HepG2 (cell line): ENCODE measurements at regions not wholly inside any gene's neighbourhood (a gene's known extent, or its start where the extent isn't known, plus 50 kb on each side); places are given as distances from the start of the nearest gene placed in this dataset.

Experiments used
- ATAC-seq: fragments of 200-7000 bp; cut with Tn5 transposase; 3 replicates; pipeline ENCODE4 v1.9.1; 2020; ENCODE audit warnings: mild to moderate bottlenecking, moderate library complexity
- BruUV-seq: library from RNA; stranded (reverse); fragments of 400-500 nt; replicated peaks from 2 replicates; lab custom pipeline; 2021; lab: Mats Ljungman, UMichigan
- CTCF ChIA-PET: fragments of 300-600 bp; formaldehyde crosslinking; extraction: SDS; loops from one replicate; lab custom pipeline; 2021; ENCODE audit warnings: low total read pairs, inconsistent platforms, low intra/inter-chr PET ratio; lab: Yijun Ruan, JAX
- POLR2A ChIA-PET: fragments of 350-600 bp; sonication (Branson Sonifier 250); formaldehyde crosslinking; loops from one replicate; lab custom pipeline; 2020; ENCODE audit warnings: antibody characterized with exemption, inconsistent platforms; lab: Yijun Ruan, JAX
- DNase-seq: peaks from one replicate; pipeline ENCODE4 v3.0.0-alpha.2; 2015; ENCODE audit warnings: low spot score
- FAIRE-seq: peaks from 3 replicates; lab custom pipeline; 2011; peaks lifted over from hg19 to GRCh38; lab: Jason Lieb, UNC
- H2AFZ ChIP-seq: one replicate; pipeline ENCODE4 v1.6.1; 2011; ENCODE audit warnings: low read length, inconsistent platforms
- H3K27ac ChIP-seq: fragments of 300-600 bp; 3 replicates; pipeline ENCODE4 v1.8.0; 2011; ENCODE audit warnings: mixed run types, mild to moderate bottlenecking, mixed read lengths, low read length, inconsistent platforms; ENCODE audit not compliant: insufficient read depth; ENCODE audit errors: extremely low read length
- H3K27me3 ChIP-seq, 2 experiments: fragments of 200-600 bp in 1 of 2; 2 replicates in 1 of 2; 3 replicates in 1 of 2; pipeline versions ENCODE4 v1.6.0 to v1.8.0; 2011; ENCODE audit warnings: low read length in 2 of 2, mild to moderate bottlenecking in 2 of 2, moderate library complexity in 2 of 2, inconsistent platforms in 1 of 2; ENCODE audit not compliant: insufficient read depth in 2 of 2, control insufficient read depth in 1 of 2
- H3K36me3 ChIP-seq, 2 experiments: fragments of 200-600 bp in 1 of 2; replicated peaks in 1 of 2; 2 replicates in 1 of 2; 3 replicates in 1 of 2; pipeline versions ENCODE4 v1.5.1 to v1.8.0; 2011; ENCODE audit warnings: low read length in 2 of 2, inconsistent platforms in 1 of 2; ENCODE audit not compliant: insufficient read depth in 2 of 2, control insufficient read depth in 1 of 2
- H3K4me1 ChIP-seq: 2 replicates; pipeline ENCODE4 v1.5.1; 2012; ENCODE audit warnings: low read length, inconsistent platforms; ENCODE audit not compliant: insufficient read depth
- H3K4me2 ChIP-seq: 2 replicates; pipeline ENCODE4 v1.6.0; 2011; ENCODE audit warnings: low read depth, low read length, inconsistent platforms
- H3K4me3 ChIP-seq, 3 experiments: fragments of 200-600 bp in 1 of 3; sonication (generic), shearing (Covaris generic) in 1 of 3; replicated peaks in 1 of 3; 2 replicates each; pipeline ENCODE4 v1.5.1; 2011 to 2016; ENCODE audit warnings: low read length in 3 of 3, inconsistent platforms in 2 of 3, low read depth in 2 of 3, mild to moderate bottlenecking in 2 of 3, control low read depth in 1 of 3, mixed read lengths in 1 of 3; ENCODE audit not compliant: insufficient read depth in 1 of 3
- H3K79me2 ChIP-seq: one replicate; pipeline ENCODE4 v1.6.1; 2011; ENCODE audit warnings: low read length, inconsistent platforms; ENCODE audit not compliant: insufficient read depth
- H3K9ac ChIP-seq: 2 replicates; pipeline ENCODE4 v1.6.0; 2011; ENCODE audit warnings: mild to moderate bottlenecking, low read depth, low read length, inconsistent platforms; ENCODE audit not compliant: insufficient read depth
- H3K9me3 ChIP-seq: 2 replicates; pipeline ENCODE4 v1.5.1; 2012; ENCODE audit warnings: mild to moderate bottlenecking, low read length
- H4K20me1 ChIP-seq: 2 replicates; pipeline ENCODE4 v1.6.0; 2011; ENCODE audit warnings: inconsistent platforms, mild to moderate bottlenecking, low read length, moderate library complexity; ENCODE audit not compliant: insufficient read depth
- CCAR2 ChIP-seq: fragments of 200-400 bp; formaldehyde crosslinking; optimal IDR thresholded peaks from 2 replicates; pipeline ENCODE3; 2018; ENCODE audit warnings: low read depth, mild to moderate bottlenecking, low read length, moderate library complexity
- ETV5 ChIP-seq: IDR thresholded peaks from 2 replicates; pipeline ENCODE4 v1.6.1; 2018; ENCODE audit warnings: missing biosample characterization, missing genetic modification reagents, inconsistent platforms, borderline replicate concordance
- FOSL1 ChIP-seq: sonication (generic); formaldehyde crosslinking; IDR thresholded peaks from 2 replicates; pipeline ENCODE4 v1.9.0; 2021; ENCODE audit warnings: missing genetic modification reagents, borderline replicate concordance
- PTBP1 ChIP-seq: fragments of 200-400 bp; formaldehyde crosslinking; IDR thresholded peaks from 2 replicates; pipeline ENCODE4 v1.6.1; 2018; ENCODE audit warnings: low read length, low read depth; ENCODE audit not compliant: poor library complexity, severe bottlenecking
- ZNF335 ChIP-seq: sonication (generic); formaldehyde crosslinking; IDR thresholded peaks from 2 replicates; pipeline ENCODE4 v1.4.0; 2020; ENCODE audit warnings: missing genetic modification reagents
- ZNF577 ChIP-seq: sonication (generic); formaldehyde crosslinking; IDR thresholded peaks from 2 replicates; pipeline ENCODE4 v1.4.0; 2020; ENCODE audit warnings: mild to moderate bottlenecking, low read depth, missing genetic modification reagents, borderline replicate concordance
- ZNF660 ChIP-seq: sonication (generic); formaldehyde crosslinking; IDR thresholded peaks from 2 replicates; pipeline ENCODE4 v1.5.1; 2020; ENCODE audit warnings: mild to moderate bottlenecking, low read depth, missing genetic modification reagents, borderline replicate concordance
- whole genome bisulfite sequencing: methylation state at CpG from one replicate; pipeline ENCODE4 v1.1.6; 2017; ENCODE audit warnings: low lambda C conversion rate; 5-methylcytosine and 5-hydroxymethylcytosine counted together
- in situ Hi-C: cut with HindIII; loops from 2 replicates; pipeline ENCODE4 v1.10.0; 2017; ENCODE audit warnings: low pct_unique_long_range_greater_than_20kb; ENCODE audit not compliant: extremely low pct_ligation_motif_present
- intact Hi-C: fragments of 100-400 bp; cut with micrococcal nuclease; formaldehyde crosslinking; loops from one replicate; pipeline ENCODE4 v1.10.0; 2022; ENCODE audit not compliant: unreplicated experiment
- TF ChIP-seq, protein P1 (sequence below): sonication (generic); formaldehyde crosslinking; IDR thresholded peaks from 2 replicates; pipeline ENCODE4 v1.5.0; 2020; ENCODE audit warnings: mild to moderate bottlenecking, missing genetic modification reagents
- TF ChIP-seq, protein P2 (sequence below): sonication (generic); formaldehyde crosslinking; IDR thresholded peaks from 2 replicates; pipeline ENCODE4 v1.4.0; 2020; ENCODE audit warnings: mild to moderate bottlenecking, missing genetic modification reagents
- TF ChIP-seq, protein P3 (sequence below): sonication (generic); formaldehyde crosslinking; IDR thresholded peaks from 2 replicates; pipeline ENCODE4 v1.5.0; 2020; ENCODE audit warnings: mild to moderate bottlenecking, missing genetic modification reagents

DNA sequence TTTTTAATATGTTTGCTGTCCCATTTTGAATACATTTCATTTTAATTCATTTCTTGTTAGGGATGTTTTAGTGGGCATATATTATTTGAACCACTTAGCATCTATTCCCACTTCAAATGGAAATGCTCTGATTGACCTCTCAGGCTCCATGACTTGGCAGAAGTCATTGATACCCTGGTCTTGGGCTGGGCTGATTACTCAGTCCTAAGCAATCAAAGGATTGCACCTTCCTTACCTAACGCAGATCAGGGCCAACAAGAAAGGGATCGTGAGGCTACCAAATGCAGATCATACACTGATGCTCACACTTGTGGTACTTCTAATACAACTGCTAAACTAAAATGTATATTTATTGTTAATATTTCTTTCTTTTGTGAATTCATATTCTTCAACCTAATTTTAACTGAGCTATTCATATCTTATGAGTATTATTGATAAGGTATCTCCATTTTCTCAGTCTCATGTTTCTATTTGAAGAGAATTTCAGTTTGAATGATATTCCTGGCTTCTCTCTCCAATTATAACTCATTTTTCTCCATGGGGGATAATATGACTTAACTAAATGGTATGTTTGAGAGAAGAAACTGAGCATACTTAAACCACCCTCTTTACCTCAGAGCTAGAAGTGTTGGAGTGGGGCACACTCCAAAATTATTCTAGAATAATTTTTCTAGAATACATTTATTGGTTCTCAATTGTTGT, 615.5 kb upstream of the ADAMTS5 start:
- H3K36me3 ChIP-seq: no peaks in the 10 kb centered on the region
- peaks cover 73% of the 10 kb centered on the region for H3K9me3 ChIP-seq
- intact Hi-C loops: no loop called here
- H3K27ac ChIP-seq: no peak overlapping the region
- WGBS: 11% methylated on average over 2 of the region's 2 CpGs
- no peak overlapping the region for H3K4me2 ChIP-seq
- H3K9ac ChIP-seq: no peak overlapping the region
- no peak for TF ChIP-seq CCAR2
- TF ChIP-seq ETV5: no peak
- TF ChIP-seq, protein P1, sequence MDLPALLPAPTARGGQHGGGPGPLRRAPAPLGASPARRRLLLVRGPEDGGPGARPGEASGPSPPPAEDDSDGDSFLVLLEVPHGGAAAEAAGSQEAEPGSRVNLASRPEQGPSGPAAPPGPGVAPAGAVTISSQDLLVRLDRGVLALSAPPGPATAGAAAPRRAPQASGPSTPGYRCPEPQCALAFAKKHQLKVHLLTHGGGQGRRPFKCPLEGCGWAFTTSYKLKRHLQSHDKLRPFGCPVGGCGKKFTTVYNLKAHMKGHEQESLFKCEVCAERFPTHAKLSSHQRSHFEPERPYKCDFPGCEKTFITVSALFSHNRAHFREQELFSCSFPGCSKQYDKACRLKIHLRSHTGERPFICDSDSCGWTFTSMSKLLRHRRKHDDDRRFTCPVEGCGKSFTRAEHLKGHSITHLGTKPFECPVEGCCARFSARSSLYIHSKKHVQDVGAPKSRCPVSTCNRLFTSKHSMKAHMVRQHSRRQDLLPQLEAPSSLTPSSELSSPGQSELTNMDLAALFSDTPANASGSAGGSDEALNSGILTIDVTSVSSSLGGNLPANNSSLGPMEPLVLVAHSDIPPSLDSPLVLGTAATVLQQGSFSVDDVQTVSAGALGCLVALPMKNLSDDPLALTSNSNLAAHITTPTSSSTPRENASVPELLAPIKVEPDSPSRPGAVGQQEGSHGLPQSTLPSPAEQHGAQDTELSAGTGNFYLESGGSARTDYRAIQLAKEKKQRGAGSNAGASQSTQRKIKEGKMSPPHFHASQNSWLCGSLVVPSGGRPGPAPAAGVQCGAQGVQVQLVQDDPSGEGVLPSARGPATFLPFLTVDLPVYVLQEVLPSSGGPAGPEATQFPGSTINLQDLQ (CRISPR knock-in tag): no peak
- no peak for TF ChIP-seq ZNF660 (CRISPR knock-in tag)
- TF ChIP-seq ZNF335 (CRISPR knock-in tag): no peak
- TF ChIP-seq ZNF577 (CRISPR knock-in tag): no peak
- no peak for TF ChIP-seq FOSL1
- TF ChIP-seq, protein P2, sequence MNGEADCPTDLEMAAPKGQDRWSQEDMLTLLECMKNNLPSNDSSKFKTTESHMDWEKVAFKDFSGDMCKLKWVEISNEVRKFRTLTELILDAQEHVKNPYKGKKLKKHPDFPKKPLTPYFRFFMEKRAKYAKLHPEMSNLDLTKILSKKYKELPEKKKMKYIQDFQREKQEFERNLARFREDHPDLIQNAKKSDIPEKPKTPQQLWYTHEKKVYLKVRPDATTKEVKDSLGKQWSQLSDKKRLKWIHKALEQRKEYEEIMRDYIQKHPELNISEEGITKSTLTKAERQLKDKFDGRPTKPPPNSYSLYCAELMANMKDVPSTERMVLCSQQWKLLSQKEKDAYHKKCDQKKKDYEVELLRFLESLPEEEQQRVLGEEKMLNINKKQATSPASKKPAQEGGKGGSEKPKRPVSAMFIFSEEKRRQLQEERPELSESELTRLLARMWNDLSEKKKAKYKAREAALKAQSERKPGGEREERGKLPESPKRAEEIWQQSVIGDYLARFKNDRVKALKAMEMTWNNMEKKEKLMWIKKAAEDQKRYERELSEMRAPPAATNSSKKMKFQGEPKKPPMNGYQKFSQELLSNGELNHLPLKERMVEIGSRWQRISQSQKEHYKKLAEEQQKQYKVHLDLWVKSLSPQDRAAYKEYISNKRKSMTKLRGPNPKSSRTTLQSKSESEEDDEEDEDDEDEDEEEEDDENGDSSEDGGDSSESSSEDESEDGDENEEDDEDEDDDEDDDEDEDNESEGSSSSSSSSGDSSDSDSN (CRISPR knock-in tag): no peak
- TF ChIP-seq, protein P3, sequence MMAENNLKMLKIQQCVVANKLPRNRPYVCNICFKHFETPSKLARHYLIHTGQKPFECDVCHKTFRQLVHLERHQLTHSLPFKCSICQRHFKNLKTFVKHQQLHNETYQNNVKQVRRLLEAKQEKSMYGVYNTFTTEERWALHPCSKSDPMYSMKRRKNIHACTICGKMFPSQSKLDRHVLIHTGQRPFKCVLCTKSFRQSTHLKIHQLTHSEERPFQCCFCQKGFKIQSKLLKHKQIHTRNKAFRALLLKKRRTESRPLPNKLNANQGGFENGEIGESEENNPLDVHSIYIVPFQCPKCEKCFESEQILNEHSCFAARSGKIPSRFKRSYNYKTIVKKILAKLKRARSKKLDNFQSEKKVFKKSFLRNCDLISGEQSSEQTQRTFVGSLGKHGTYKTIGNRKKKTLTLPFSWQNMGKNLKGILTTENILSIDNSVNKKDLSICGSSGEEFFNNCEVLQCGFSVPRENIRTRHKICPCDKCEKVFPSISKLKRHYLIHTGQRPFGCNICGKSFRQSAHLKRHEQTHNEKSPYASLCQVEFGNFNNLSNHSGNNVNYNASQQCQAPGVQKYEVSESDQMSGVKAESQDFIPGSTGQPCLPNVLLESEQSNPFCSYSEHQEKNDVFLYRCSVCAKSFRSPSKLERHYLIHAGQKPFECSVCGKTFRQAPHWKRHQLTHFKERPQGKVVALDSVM (CRISPR knock-in tag): no peak
- no peak for TF ChIP-seq PTBP1
- H2AFZ ChIP-seq: no peak overlapping the region
- ATAC-seq: no peak
- H3K4me3 ChIP-seq: no peak overlapping the region
- ChIA-PET CTCF (no interaction called here), POLR2A (no interaction called here)
- no peak for FAIRE-seq
- no peaks in the 10 kb centered on the region for H3K4me1 ChIP-seq
- in situ Hi-C loops: no loop called here
- H3K79me2 ChIP-seq: no peaks in the 10 kb centered on the region
- BruUV-seq: no TSS peak
- DNase-seq: no peak
- H4K20me1 ChIP-seq: no peaks in the 10 kb centered on the region
- H3K27me3 ChIP-seq: no peaks in the 10 kb centered on the region; a peak in 1 of 5 replicates
